Astrocyte (in vitro differentiated cells and primary cell): ENCODE measurements at regions not wholly inside any gene's neighbourhood (a gene's known extent, or its start where the extent isn't known, plus 50 kb on each side); places are given as distances from the start of the nearest gene placed in this dataset.

Experiments used
- CTCF ChIP-seq: IDR thresholded peaks from 2 replicates; pipeline ENCODE4 v1.5.1; 2011; ENCODE audit warnings: low read depth, mild to moderate bottlenecking, inconsistent platforms, low read length, moderate library complexity; ENCODE audit not compliant: insufficient read depth
- EZH2 ChIP-seq: IDR thresholded peaks from 2 replicates; pipeline ENCODE4 v1.6.1; 2012; ENCODE audit warnings: mild to moderate bottlenecking, low read length, inconsistent platforms; ENCODE audit not compliant: insufficient read depth

DNA sequence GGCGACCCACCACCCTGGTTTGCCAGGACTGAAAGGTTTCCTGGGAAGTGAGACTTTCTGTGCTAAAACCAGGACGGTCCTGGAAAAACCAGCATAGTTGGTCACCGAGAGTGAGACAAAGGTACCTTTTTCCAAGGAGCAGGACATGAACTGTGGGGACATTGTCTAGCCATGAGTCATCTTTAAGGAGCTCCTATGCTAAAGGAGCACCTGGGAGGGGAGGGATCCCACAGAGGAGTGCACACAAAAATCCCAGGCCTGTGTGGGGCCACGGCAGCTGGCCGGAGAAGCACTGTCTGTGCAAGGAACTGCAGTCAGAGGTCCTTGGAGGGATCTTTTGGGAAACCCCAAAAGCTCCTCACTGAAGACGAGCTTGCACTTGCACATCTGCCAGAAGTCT, 109.1 kb upstream of the PLEKHG1 start:
- TF ChIP-seq CTCF, result no peak
- no peak for TF ChIP-seq EZH2
